Gastroesophageal sphincter (tissue), 3 donors: ENCODE measurements at regions not wholly inside any gene's neighbourhood (a gene's known extent, or its start where the extent isn't known, plus 50 kb on each side); places are given as distances from the start of the nearest gene placed in this dataset.

Experiments used
- CTCF ChIP-seq, 4 experiments: fragments of 200-600 bp in 2 of 4; fragments of 450-650 bp in 2 of 4; sonication (generic) in 1 of 4; IDR thresholded peaks; one replicate each; pipeline ENCODE4 v1.5.1; 2017 to 2019; ENCODE audit warnings: antibody characterized with exemption in 4 of 4, mild to moderate bottlenecking in 2 of 4, moderate library complexity in 2 of 4
- POLR2A ChIP-seq, 2 donors: fragments of 450-650 bp; IDR thresholded peaks; one replicate each; pipeline ENCODE4 v1.6.1; 2017; ENCODE audit warnings: antibody characterized with exemption in 2 of 2, mild to moderate bottlenecking in 2 of 2, moderate library complexity in 1 of 2

- no peak for TF ChIP-seq CTCF (IDR thresholded peaks at IDR 0.05)
- TF ChIP-seq POLR2A (IDR thresholded peaks at IDR 0.05), result no peak
These were observed 501.4 kb downstream of the BCKDHB start for GRCh38 chr6:80607811-80608391.
